H9 (cell line): ENCODE measurements at regions not wholly inside any gene's neighbourhood (a gene's known extent, or its start where the extent isn't known, plus 50 kb on each side); places are given as distances from the start of the nearest gene placed in this dataset.
A peak's percentile ranks its signal among the peaks of the same experiment; 100 is the strongest.

Experiments used
- DNase-seq: peaks from one replicate; pipeline ENCODE4 v3.0.0-alpha.2; 2017
- H2AFZ ChIP-seq: one replicate; pipeline ENCODE4 v1.6.1; 2013; ENCODE audit warnings: mild to moderate bottlenecking, low read length, control low read depth, moderate library complexity
- H2AK5ac ChIP-seq: 2 replicates; pipeline ENCODE4 v1.6.1; 2013; ENCODE audit warnings: low read length, control low read depth, mixed read lengths; ENCODE audit not compliant: insufficient read length
- H2BK120ac ChIP-seq: one replicate; pipeline ENCODE4 v1.6.1; 2013; ENCODE audit warnings: low read depth, mild to moderate bottlenecking, low read length, control low read depth, inconsistent platforms; ENCODE audit not compliant: poor library complexity, severe bottlenecking
- H2BK12ac ChIP-seq: 2 replicates; pipeline ENCODE4 v1.6.1; 2013; ENCODE audit warnings: low read length, control low read depth, mixed read lengths, low read depth; ENCODE audit not compliant: insufficient read length
- H2BK15ac ChIP-seq: 2 replicates; pipeline ENCODE4 v1.6.1; 2013; ENCODE audit warnings: low read depth, low read length, control low read depth
- H2BK20ac ChIP-seq: one replicate; pipeline ENCODE4 v1.6.1; 2013; ENCODE audit warnings: low read depth, mild to moderate bottlenecking, low read length, control low read depth, inconsistent platforms; ENCODE audit not compliant: poor library complexity, severe bottlenecking
- H2BK5ac ChIP-seq: 2 replicates; pipeline ENCODE4 v1.6.1; 2013; ENCODE audit warnings: low read length, control low read depth, mixed read lengths; ENCODE audit not compliant: insufficient read length
- H3K14ac ChIP-seq: 2 replicates; pipeline ENCODE4 v1.6.1; 2013; ENCODE audit warnings: low read length, control low read depth; ENCODE audit not compliant: insufficient read depth
- H3K18ac ChIP-seq: 2 replicates; pipeline ENCODE4 v1.6.1; 2013; ENCODE audit warnings: low read depth, mild to moderate bottlenecking, mixed read lengths, low read length, control low read depth; ENCODE audit not compliant: insufficient read length
- H3K23ac ChIP-seq: 2 replicates; pipeline ENCODE4 v1.6.1; 2013; ENCODE audit warnings: low read length, control low read depth, mixed read lengths, low read depth; ENCODE audit not compliant: insufficient read length
- H3K23me2 ChIP-seq: 2 replicates; pipeline ENCODE4 v1.6.1; 2013; ENCODE audit warnings: low read depth, mild to moderate bottlenecking, mixed read lengths, low read length, control low read depth; ENCODE audit not compliant: insufficient read length, poor library complexity, severe bottlenecking
- H3K27ac ChIP-seq: 2 replicates; pipeline ENCODE4 v1.5.1; 2013; ENCODE audit warnings: low read length, control low read depth, mixed read lengths, low read depth; ENCODE audit not compliant: insufficient read length
- H3K27me3 ChIP-seq: 2 replicates; pipeline ENCODE4 v1.6.1; 2013; ENCODE audit warnings: low read length, control low read depth, inconsistent platforms; ENCODE audit not compliant: insufficient read depth
- H3K4ac ChIP-seq: 2 replicates; pipeline ENCODE4 v1.6.1; 2013; ENCODE audit warnings: low read depth, mild to moderate bottlenecking, control low read depth, inconsistent platforms, low read length, moderate library complexity
- H3K4me1 ChIP-seq: 2 replicates; pipeline ENCODE4 v1.6.1; 2013; ENCODE audit warnings: low read length, control low read depth, inconsistent platforms; ENCODE audit not compliant: insufficient read depth
- H3K4me2 ChIP-seq: 2 replicates; pipeline ENCODE4 v1.6.1; 2013; ENCODE audit warnings: low read length, control low read depth, mixed read lengths; ENCODE audit not compliant: insufficient read length, insufficient read depth
- H3K56ac ChIP-seq: 2 replicates; pipeline ENCODE4 v1.6.1; 2013; ENCODE audit warnings: low read depth, mild to moderate bottlenecking, mixed read lengths, low read length, control low read depth; ENCODE audit not compliant: insufficient read length
- H3K79me1 ChIP-seq: 2 replicates; pipeline ENCODE4 v1.6.1; 2013; ENCODE audit warnings: low read depth, mild to moderate bottlenecking, moderate library complexity, low read length, control low read depth, inconsistent platforms; ENCODE audit not compliant: insufficient read depth, poor library complexity, severe bottlenecking
- H3K79me2 ChIP-seq: 2 replicates; pipeline ENCODE4 v1.6.1; 2013; ENCODE audit warnings: low read length, control low read depth, inconsistent platforms; ENCODE audit not compliant: insufficient read depth
- H3K9ac ChIP-seq: 2 replicates; pipeline ENCODE4 v1.6.1; 2013; ENCODE audit warnings: low read length, control low read depth, mixed read lengths; ENCODE audit not compliant: insufficient read length; ENCODE audit errors: extremely low read depth
- H3K9me3 ChIP-seq: one replicate; pipeline ENCODE4 v1.6.1; 2013; ENCODE audit warnings: low read depth, low read length, inconsistent platforms; ENCODE audit not compliant: control insufficient read depth
- H3T11ph ChIP-seq: one replicate; pipeline ENCODE4 v1.6.1; 2013; ENCODE audit warnings: mild to moderate bottlenecking, low read length, control low read depth, inconsistent platforms
- H4K20me1 ChIP-seq: one replicate; pipeline ENCODE4 v1.6.1; 2013; ENCODE audit not compliant: control insufficient read depth, insufficient read length, insufficient read depth
- H4K5ac ChIP-seq: 2 replicates; pipeline ENCODE4 v1.6.1; 2013; ENCODE audit warnings: low read depth, mild to moderate bottlenecking, mixed read lengths, low read length, control low read depth; ENCODE audit not compliant: insufficient read length
- H4K8ac ChIP-seq: replicated peaks from 2 replicates; pipeline ENCODE4 v1.6.1; 2013; ENCODE audit warnings: low read length, control low read depth, mixed read lengths, low read depth; ENCODE audit not compliant: insufficient read length
- H4K91ac ChIP-seq: 2 replicates; pipeline ENCODE4 v1.6.1; 2013; ENCODE audit warnings: low read depth, mild to moderate bottlenecking, moderate library complexity, mixed read lengths, low read length, control low read depth; ENCODE audit not compliant: insufficient read length
- H3K27ac Mint-ChIP-seq, 3 experiments: 2 replicates in 2 of 3; 3 replicates in 1 of 3; pipeline ENCODE4 v1.8.0; 2020 to 2021; ENCODE audit warnings: mixed read lengths in 3 of 3, mild to moderate bottlenecking in 1 of 3, moderate library complexity in 1 of 3
- H3K27me3 Mint-ChIP-seq: 2 replicates; pipeline ENCODE4 v1.8.0; 2021; ENCODE audit warnings: low read depth, mild to moderate bottlenecking, moderate library complexity, mixed read lengths
- H3K36me3 Mint-ChIP-seq, 3 experiments: 2 replicates in 2 of 3; 3 replicates in 1 of 3; pipeline ENCODE4 v1.8.0; 2020 to 2021; ENCODE audit warnings: low read depth in 3 of 3, mixed read lengths in 3 of 3; ENCODE audit not compliant: insufficient read depth in 1 of 3
- H3K4me1 Mint-ChIP-seq, 2 experiments: 2 replicates each; pipeline ENCODE4 v1.8.0; 2020; ENCODE audit warnings: mixed read lengths in 2 of 2
- H3K4me3 Mint-ChIP-seq, 2 experiments: 2 replicates in 1 of 2; 3 replicates in 1 of 2; pipeline ENCODE4 v1.8.0; 2020 to 2021; ENCODE audit warnings: mild to moderate bottlenecking in 2 of 2, mixed read lengths in 2 of 2, moderate library complexity in 1 of 2
- H3K9me3 Mint-ChIP-seq, 2 experiments: 2 replicates in 1 of 2; 3 replicates in 1 of 2; pipeline ENCODE4 v1.8.0; 2020; ENCODE audit warnings: mild to moderate bottlenecking in 2 of 2, mixed read lengths in 2 of 2, moderate library complexity in 1 of 2
- CTCF ChIP-seq: fragments of 200-600 bp; sonication (generic); conservative IDR thresholded peaks from 3 replicates; pipeline ENCODE4 v1.8.0; 2021; ENCODE audit warnings: antibody characterized with exemption, mild to moderate bottlenecking
- WGBS: extraction: QIAGEN DNeasy Blood & Tissue Kit; methylation state at CpG from one replicate; pipeline ENCODE4 v1.1.7; 2013; ENCODE audit warnings: missing lambda C conversion rate, low lambda C conversion rate, mixed read lengths; ENCODE audit not compliant: insufficient read length; ENCODE audit errors: extremely low coverage; 5-methylcytosine and 5-hydroxymethylcytosine counted together

GRCh38 chr1:193562121-193562520 is 375.7 kb upstream of the B3GALT2 start:
- no peak overlapping the region for H3T11ph ChIP-seq
- H3K14ac ChIP-seq = no peak overlapping the region
- TF ChIP-seq CTCF = no peak
- no peaks in the 10 kb centered on the region for H3K79me2 ChIP-seq
- H3K18ac ChIP-seq = no peak overlapping the region
- no peak overlapping the region for H2BK12ac ChIP-seq
- no CpG with 5 or more reads among the region's 2 CpGs for WGBS
- no peaks in the 10 kb centered on the region for H3K27me3 ChIP-seq
- no peaks in the 10 kb centered on the region for H3K36me3 Mint-ChIP-seq
- H3K9me3 ChIP-seq = no peaks in the 10 kb centered on the region
- no peaks in the 10 kb centered on the region for H4K20me1 ChIP-seq
- no peak overlapping the region for H3K23ac ChIP-seq
- peak overlapping the region in 2 of 3 experiments; percentile 5 to 26; a peak in 2 of 7 replicates for H3K27ac Mint-ChIP-seq
- no peak overlapping the region for H2BK5ac ChIP-seq
- no peak overlapping the region for H3K27ac ChIP-seq
- H4K5ac ChIP-seq = no peak overlapping the region
- DNase-seq = peak; percentile 50
- H3K56ac ChIP-seq = no peak overlapping the region
- H3K27me3 Mint-ChIP-seq = no peaks in the 10 kb centered on the region
- no peak overlapping the region for H3K4me2 ChIP-seq
- 0 out of 5 replicates have a peak, but pooled peaks cover 0 to 3% of the 10 kb centered on the region in 2 experiments for H3K9me3 Mint-ChIP-seq
- H3K9ac ChIP-seq = no peak overlapping the region
- no peak overlapping the region for H2AFZ ChIP-seq
- H2BK120ac ChIP-seq = no peak overlapping the region
- H3K4me1 Mint-ChIP-seq = peaks cover 9% of the 10 kb centered on the region in 2 experiments
- H2AK5ac ChIP-seq = no peak overlapping the region
- peaks cover 2% of the 10 kb centered on the region; the same call in 1 of the 2 replicates for H3K4me1 ChIP-seq
- H3K79me1 ChIP-seq = no peaks in the 10 kb centered on the region
- H4K8ac ChIP-seq = no peak overlapping the region
- H2BK20ac ChIP-seq = no peak overlapping the region
- no peak overlapping the region for H4K91ac ChIP-seq
- H3K4ac ChIP-seq = no peak overlapping the region
- H3K4me3 Mint-ChIP-seq = no peak overlapping the region
- no peak overlapping the region for H2BK15ac ChIP-seq
- no peaks in the 10 kb centered on the region for H3K23me2 ChIP-seq
